ENCODE measurements at regions not wholly inside any gene's neighbourhood (a gene's known extent, or its start where the extent isn't known, plus 50 kb on each side); places are given as distances from the start of the nearest gene placed in this dataset.

DNA sequence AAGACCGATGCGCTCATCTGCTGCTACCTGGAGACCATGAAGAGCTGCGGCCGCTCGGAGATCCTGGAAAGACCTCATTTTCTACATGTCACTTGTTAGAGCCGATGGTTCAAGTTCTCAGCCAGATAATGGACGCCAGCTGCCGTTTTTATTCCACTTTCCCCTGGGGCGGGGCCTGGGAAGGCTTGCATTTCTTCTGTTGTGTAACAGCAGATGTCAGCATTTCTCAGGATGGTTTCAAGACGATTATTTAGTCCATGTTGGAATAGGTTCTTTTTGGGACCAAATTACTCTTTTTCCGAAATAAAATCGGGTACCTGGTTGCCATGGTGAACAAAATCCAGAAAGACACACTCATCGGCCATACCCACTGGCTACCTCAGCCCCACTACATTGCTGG is 1418.3 kb downstream of the CDH11 start:
- H3K4me1 Mint-ChIP-seq (ENCODE audit: low read depth, unreplicated experiment), result peaks cover 6% of the 10 kb centered on the region

DNA sequence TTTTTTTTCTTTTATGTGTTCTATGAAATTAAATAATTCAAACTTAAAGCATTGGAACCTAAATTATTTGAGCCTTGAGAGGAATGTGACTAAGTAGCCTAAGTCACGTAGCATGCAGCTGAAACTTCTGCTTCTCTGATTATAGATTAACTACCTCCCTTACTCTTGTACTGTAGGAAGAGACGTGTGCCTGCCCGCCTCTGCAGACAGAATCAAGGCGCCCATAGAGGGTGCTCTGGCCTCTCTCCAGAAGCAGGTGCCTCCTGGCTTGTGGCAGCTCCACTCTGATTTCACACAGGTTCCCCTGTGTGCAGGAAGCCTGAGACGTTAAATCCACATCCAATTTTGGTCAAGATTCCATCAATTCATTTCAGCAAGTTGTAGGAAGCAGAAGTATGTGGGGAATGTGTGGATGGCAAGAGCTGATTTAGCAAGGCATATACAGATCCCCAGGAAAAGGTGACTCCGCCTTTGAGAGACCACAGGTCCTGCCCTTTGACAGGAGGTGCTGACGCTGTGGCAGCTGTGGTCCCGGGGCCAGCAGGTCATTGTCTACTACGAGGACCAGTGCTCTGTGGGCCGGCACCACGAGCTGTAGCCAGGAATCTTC is 1418.8 kb downstream of the CDH11 start:
- no peak overlapping the region for H3K4me3 ChIP-seq (ENCODE audit: low read depth, low read length)
- H3K36me3 ChIP-seq (ENCODE audit: control insufficient read depth, insufficient read depth, low read length), result no peaks in the 10 kb centered on the region
- H3K9me3 Mint-ChIP-seq (ENCODE audit: unreplicated experiment), result no peaks in the 10 kb centered on the region
- H3K4me3 Mint-ChIP-seq (ENCODE audit: unreplicated experiment), result no peak overlapping the region
- ChIA-PET POLR2A (no interaction called here), CTCF (no interaction called here)
- TF ChIP-seq, protein P1, sequence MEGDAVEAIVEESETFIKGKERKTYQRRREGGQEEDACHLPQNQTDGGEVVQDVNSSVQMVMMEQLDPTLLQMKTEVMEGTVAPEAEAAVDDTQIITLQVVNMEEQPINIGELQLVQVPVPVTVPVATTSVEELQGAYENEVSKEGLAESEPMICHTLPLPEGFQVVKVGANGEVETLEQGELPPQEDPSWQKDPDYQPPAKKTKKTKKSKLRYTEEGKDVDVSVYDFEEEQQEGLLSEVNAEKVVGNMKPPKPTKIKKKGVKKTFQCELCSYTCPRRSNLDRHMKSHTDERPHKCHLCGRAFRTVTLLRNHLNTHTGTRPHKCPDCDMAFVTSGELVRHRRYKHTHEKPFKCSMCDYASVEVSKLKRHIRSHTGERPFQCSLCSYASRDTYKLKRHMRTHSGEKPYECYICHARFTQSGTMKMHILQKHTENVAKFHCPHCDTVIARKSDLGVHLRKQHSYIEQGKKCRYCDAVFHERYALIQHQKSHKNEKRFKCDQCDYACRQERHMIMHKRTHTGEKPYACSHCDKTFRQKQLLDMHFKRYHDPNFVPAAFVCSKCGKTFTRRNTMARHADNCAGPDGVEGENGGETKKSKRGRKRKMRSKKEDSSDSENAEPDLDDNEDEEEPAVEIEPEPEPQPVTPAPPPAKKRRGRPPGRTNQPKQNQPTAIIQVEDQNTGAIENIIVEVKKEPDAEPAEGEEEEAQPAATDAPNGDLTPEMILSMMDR (IDR thresholded peaks at IDR 0.05; ENCODE audit: insufficient read depth in 1 of 2, low read depth in 1 of 2, low read length in 1 of 2, severe bottlenecking in 1 of 2, unreplicated experiment in 1 of 2), result peak in 1 of 2 experiments; percentile 38
- peak; percentile 48 to 55 for DNase-seq
- H3K27me3 ChIP-seq (replicated peaks; ENCODE audit: control insufficient read depth, insufficient read depth, low read length), result no peaks in the 10 kb centered on the region
- H3K4me1 ChIP-seq, result peaks cover 5% of the 10 kb centered on the region; the same call in 1 of the 2 replicates
- no TSS peak for BruUV-seq (replicated peaks)
- intact Hi-C loops (cut with micrococcal nuclease; ENCODE audit: unreplicated experiment), result loop anchor here (1.0 to 10.0 kb wide), 2 partner anchors 179 to 342 kb away; no protein-coding TSS in a partner anchor
- peaks cover 6% of the 10 kb centered on the region for H3K36me3 Mint-ChIP-seq (ENCODE audit: insufficient read depth, unreplicated experiment)
- no peaks in the 10 kb centered on the region for H3K27me3 Mint-ChIP-seq (ENCODE audit: insufficient read depth, unreplicated experiment)
- no peaks in the 10 kb centered on the region for H3K9me3 ChIP-seq
- H3K27ac Mint-ChIP-seq (ENCODE audit: unreplicated experiment), result no peak overlapping the region
- peaks cover 6% of the 10 kb centered on the region for H3K4me1 Mint-ChIP-seq (ENCODE audit: low read depth, unreplicated experiment)

More for the DNA sequence above, 1418.3 kb downstream of the CDH11 start:
- H3K9me3 ChIP-seq, result no peaks in the 10 kb centered on the region
- BruUV-seq (replicated peaks), result no TSS peak
- TF ChIP-seq, protein P1 (IDR thresholded peaks at IDR 0.05; ENCODE audit: insufficient read depth in 1 of 2, low read depth in 1 of 2, low read length in 1 of 2, severe bottlenecking in 1 of 2, unreplicated experiment in 1 of 2), result no peak
- H3K4me3 ChIP-seq (ENCODE audit: low read depth, low read length), result no peak overlapping the region
- H3K27me3 ChIP-seq (replicated peaks; ENCODE audit: control insufficient read depth, insufficient read depth, low read length), result no peaks in the 10 kb centered on the region
- no peaks in the 10 kb centered on the region for H3K27me3 Mint-ChIP-seq (ENCODE audit: insufficient read depth, unreplicated experiment)
- H3K36me3 Mint-ChIP-seq (ENCODE audit: insufficient read depth, unreplicated experiment), result peaks cover 6% of the 10 kb centered on the region
- H3K9me3 Mint-ChIP-seq (ENCODE audit: unreplicated experiment), result no peaks in the 10 kb centered on the region
- H3K4me3 Mint-ChIP-seq (ENCODE audit: unreplicated experiment), result no peak overlapping the region
- intact Hi-C loops (cut with micrococcal nuclease; ENCODE audit: unreplicated experiment), result loop anchor here (1.0 to 10.0 kb wide), 2 partner anchors 179 to 341 kb away; no protein-coding TSS in a partner anchor
- no peak for DNase-seq
- ChIA-PET CTCF (no interaction called here), POLR2A (no interaction called here)
- H3K27ac Mint-ChIP-seq (ENCODE audit: unreplicated experiment), result no peak overlapping the region
- H3K4me1 ChIP-seq, result peaks cover 5% of the 10 kb centered on the region; the same call in 1 of the 2 replicates
- no peaks in the 10 kb centered on the region for H3K36me3 ChIP-seq (ENCODE audit: control insufficient read depth, insufficient read depth, low read length)

DNA sequence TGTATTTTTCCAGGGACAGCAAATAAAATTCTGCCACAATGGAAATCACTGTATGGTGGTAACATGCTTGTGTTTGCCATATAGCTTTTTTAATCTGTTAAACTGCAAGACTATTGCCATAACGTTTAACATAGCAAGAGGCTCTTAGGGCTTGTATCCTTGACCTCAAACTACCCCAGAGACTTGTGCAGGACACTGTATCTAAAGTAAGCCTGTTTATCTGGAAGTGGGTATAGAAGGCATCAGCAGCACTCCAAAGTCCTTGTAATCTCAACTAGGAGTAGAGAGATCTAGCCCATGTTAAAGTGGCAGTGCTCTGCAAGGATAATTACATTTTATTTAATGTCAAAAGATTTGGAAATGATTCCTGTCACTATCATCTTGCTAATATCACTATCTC is 1424.1 kb downstream of the CDH11 start:
- H3K27ac Mint-ChIP-seq (ENCODE audit: unreplicated experiment), result no peak overlapping the region
- no peaks in the 10 kb centered on the region for H3K27me3 Mint-ChIP-seq (ENCODE audit: insufficient read depth, unreplicated experiment)
- TF ChIP-seq, protein P1 (IDR thresholded peaks at IDR 0.05; ENCODE audit: insufficient read depth in 1 of 2, low read depth in 1 of 2, low read length in 1 of 2, severe bottlenecking in 1 of 2, unreplicated experiment in 1 of 2), result no peak
- no peaks in the 10 kb centered on the region for H3K4me1 Mint-ChIP-seq (ENCODE audit: low read depth, unreplicated experiment)
- peaks cover 6% of the 10 kb centered on the region for H3K36me3 Mint-ChIP-seq (ENCODE audit: insufficient read depth, unreplicated experiment)
- BruUV-seq (replicated peaks), result no TSS peak
- intact Hi-C loops (cut with micrococcal nuclease; ENCODE audit: unreplicated experiment), result no loop called here
- Histone ChIP-seq H3K9me3 (0 out of 2 replicates have a peak, but pooled peaks cover 3% of the 10 kb centered on the region), H3K36me3 (ENCODE audit: control insufficient read depth, insufficient read depth, low read length) (no peaks in the 10 kb centered on the region), H3K4me3 (ENCODE audit: low read depth, low read length) (no peak overlapping the region), H3K4me1 (peaks cover 5% of the 10 kb centered on the region; the same call in 1 of the 2 replicates), H3K27me3 (replicated peaks; ENCODE audit: control insufficient read depth, insufficient read depth, low read length) (no peaks in the 10 kb centered on the region)
- DNase-seq, result no peak
- ChIA-PET CTCF (no interaction called here), POLR2A (no interaction called here)
- no peak overlapping the region for H3K4me3 Mint-ChIP-seq (ENCODE audit: unreplicated experiment)
- no peaks in the 10 kb centered on the region for H3K9me3 Mint-ChIP-seq (ENCODE audit: unreplicated experiment)
